H1 (cell line): ENCODE measurements at regions not wholly inside any gene's neighbourhood (a gene's known extent, or its start where the extent isn't known, plus 50 kb on each side); places are given as distances from the start of the nearest gene placed in this dataset.

ENCODE experiments used
- ATF3 ChIP-seq: IDR thresholded peaks from 2 replicates; pipeline ENCODE4 v1.6.1; 2011; ENCODE audit warnings: low read depth, mild to moderate bottlenecking, low read length; ENCODE audit not compliant: insufficient read depth
- BACH1 ChIP-seq: IDR thresholded peaks from 2 replicates; pipeline ENCODE4 v1.6.1; 2012; ENCODE audit warnings: low read length, improper control_type of control experiment
- CTCF ChIP-seq, 3 experiments: IDR thresholded peaks; 1 replicate in 2 of 3; 2 replicates in 1 of 3; pipeline versions ENCODE4 v1.5.1 to v1.6.1; 2011; ENCODE audit warnings: low read length in 3 of 3, mild to moderate bottlenecking in 3 of 3, inconsistent platforms in 2 of 3, low read depth in 1 of 3, moderate library complexity in 1 of 3; ENCODE audit not compliant: insufficient read depth in 1 of 3; ENCODE audit errors: control extremely low read depth in 1 of 3
- GABPA ChIP-seq: IDR thresholded peaks from 2 replicates; pipeline ENCODE4 v1.6.1; 2011; ENCODE audit warnings: mild to moderate bottlenecking, low read length, moderate library complexity, borderline replicate concordance; ENCODE audit not compliant: insufficient read depth
- SP2 ChIP-seq: IDR thresholded peaks from 2 replicates; pipeline ENCODE4 v1.6.1; 2012; ENCODE audit warnings: mild to moderate bottlenecking, low read length, inconsistent platforms
- ZNF274 ChIP-seq: IDR thresholded peaks from 2 replicates; pipeline ENCODE4 v1.7.0; 2012; ENCODE audit warnings: low read length, borderline replicate concordance; ENCODE audit errors: extremely low read depth

GRCh38 chr16:87032554-87032953, 284.6 kb downstream of the C16orf95 start:
- no peak for TF ChIP-seq CTCF (IDR thresholded peaks at IDR 0.05; ENCODE audit: control extremely low read depth in 1 of 3, insufficient read depth in 1 of 3, low read depth in 1 of 3, low read length in 3 of 3)
- no peak for TF ChIP-seq BACH1
- no peak for TF ChIP-seq ZNF274
- TF ChIP-seq GABPA, result no peak
- no peak for TF ChIP-seq ATF3
- no peak for TF ChIP-seq SP2
